Iris pigment epithelial cell (primary cell): ENCODE measurements at regions not wholly inside any gene's neighbourhood (a gene's known extent, or its start where the extent isn't known, plus 50 kb on each side); places are given as distances from the start of the nearest gene placed in this dataset.

Experiments
- DNase-seq: peaks from one replicate; pipeline ENCODE4 v3.0.0-alpha.2; 2011; ENCODE audit warnings: low read depth

DNA sequence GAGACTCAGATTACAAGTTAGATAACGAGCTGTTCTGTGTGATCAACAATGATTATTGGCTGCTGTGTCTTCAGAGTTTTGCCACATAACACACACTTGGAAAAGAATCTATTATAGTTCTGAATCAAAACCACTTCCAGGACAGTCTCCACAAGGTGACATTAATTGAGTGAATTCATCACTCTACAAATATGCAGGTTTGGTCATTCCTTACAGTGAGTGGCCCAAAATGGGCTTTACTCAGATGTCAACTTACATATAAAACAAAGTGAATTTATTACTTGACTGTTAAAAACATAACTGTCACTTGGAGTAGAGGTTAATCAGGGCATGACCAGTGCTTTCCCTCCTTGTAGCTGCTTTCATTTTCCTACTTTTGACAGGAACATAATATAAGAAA, 984.3 kb downstream of the REEP3 start:
- no peak for DNase-seq

DNA sequence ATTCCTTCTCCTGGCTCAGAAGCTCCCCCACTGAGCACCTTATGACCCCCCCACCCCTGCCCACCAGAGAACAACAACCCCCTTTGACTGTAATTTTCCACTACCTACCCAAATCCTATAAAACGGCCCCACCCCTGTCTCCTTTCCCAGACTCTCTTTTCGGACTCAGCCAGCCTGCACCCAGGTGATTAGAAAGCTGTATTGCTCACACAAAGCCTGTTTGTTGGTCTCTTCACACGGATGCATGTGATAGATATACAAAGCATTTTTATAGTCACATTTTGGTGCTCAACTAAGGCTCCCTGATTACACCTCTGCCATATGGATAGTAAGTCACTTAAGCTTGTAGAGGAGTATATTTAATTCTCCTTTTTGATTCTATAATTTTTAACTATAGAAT, 985.8 kb downstream of the REEP3 start:
- DNase-seq: no peak

DNA sequence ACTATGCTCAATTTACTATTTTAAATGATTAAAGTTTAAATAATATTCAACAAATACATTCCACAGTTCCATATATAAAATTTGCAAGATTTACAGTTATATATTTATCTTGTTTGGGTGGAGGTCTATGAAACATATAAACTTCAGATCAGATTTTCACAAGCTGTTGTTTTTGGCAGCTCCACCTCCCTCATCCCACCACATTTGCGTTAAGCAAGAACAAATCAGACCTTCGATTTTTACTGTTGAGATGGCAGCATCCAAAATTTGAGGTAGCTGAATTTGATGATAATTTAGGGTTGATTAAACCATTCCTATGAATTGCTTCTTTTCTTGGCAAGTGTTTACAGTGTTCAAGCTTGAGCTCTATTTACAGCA, 986.4 kb downstream of the REEP3 start:
- no peak for DNase-seq

DNA sequence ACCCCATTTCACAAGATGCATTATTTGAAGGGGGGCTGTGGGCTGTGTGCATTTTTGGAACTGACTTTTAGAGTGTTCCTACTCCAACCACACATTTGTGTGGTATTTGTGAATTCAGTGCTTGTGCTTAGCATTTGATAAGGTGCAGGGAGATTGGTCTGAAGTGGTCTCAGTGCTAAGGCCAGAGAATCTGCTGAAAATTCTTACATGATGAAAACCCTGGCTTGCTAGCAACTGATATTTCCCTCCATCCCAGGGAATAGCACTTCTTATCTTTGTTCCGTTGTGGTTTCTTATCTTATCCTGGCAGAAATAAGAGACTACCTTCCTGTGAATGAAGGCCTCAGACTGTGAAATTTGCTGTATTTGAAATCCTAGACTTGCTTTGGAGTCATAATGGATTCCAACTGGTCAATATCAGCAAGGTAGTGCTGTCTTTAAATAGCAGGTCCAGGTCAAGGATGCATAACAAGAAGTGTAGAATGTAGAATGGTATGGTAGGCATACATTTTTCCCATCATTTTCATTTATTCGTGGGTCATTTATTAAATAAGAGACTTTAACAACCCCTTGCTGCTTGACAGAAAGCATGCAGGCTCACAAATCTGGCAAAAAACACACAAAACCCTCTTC, 986.9 kb downstream of the REEP3 start:
- peak; percentile 1 for DNase-seq

DNA sequence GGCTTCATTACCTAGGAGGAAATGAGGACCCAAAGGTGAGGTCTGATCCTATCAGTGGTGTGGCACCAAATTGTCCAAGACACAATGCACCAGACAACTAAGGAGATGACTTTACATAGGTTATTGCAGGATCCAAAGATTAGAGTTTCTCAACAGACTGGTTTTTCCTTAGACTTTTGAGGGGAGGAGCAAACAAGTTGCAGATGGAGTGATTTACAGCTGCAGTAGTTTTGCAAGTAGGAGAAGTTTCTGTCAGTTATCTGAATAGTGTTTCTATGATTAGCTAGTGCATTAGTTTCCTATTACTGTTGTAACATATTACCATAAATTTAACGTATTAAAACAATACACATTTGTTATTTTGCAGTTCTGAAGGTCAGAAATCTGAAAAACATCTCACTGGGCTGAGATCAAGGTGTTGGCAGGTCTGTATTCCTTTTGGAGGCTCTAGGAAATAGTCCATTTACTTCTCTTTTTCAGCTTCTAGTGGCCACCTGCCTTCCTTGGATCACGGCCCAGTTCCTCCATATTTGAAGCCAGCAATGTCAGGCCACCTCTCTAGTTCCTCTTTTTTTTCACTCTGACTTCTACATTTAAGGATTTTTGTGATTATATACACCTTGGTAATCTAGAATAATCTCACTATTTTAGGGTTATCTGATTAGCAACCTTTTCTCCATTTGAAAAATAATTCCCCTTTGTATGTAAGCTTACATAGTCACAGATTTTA, 994.9 kb downstream of the REEP3 start:
- DNase-seq: no peak

DNA sequence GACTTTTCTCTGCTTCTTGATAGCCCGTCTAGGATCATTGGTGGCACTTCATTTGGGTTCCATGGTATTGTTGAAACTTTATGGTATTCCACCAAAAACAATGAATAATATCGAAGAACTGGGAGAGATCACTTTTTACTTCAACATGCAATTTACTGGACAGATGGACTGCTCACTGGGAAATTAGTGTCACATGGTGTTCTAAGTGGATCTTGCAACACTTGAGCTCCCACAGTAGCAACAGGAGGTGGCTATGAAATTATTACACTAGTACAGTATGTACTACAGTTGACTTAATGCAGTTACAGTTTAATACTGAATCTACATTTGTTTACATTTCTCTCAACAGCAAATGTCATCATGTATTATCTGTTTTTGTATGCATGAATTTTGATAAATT, 997.3 kb downstream of the REEP3 start:
- DNase-seq: no peak

DNA sequence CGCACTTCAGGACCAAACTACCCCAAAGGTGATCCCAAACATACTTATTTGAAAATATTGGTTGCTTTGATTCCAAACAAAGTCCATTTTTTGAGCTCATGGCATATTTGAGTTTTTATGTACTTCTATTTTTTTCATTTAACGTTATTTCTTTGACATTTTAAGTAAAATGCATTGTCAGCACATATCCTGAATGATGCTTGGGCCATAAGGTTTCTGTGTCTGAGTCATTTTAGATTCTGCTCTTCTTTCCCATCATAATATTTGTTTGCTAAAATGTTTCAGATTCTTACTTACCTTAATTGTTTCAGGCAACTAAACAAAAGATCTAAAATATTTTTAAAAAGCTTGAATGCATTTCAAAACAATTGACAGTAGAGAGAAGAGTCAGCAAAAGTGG, 998.2 kb downstream of the REEP3 start:
- no peak for DNase-seq

DNA sequence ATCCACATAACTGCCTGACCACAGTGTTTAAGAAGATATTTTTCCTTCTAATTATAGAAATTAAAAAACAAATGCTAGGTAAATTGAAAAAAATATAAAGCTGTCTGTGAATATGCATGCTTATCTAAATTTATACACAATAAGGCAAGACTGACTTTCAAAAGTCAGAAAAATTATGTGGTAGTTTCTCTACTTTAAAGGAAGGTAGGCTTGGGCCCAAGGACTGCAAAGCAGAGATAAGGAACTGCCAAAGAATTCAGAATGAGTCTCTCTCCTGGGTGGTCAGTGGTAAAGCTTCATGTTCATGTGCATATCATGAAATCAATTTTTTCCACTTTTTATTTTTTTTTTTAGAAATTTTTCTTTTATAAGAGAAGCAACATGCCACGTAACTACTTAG, 998.6 kb downstream of the REEP3 start:
- DNase-seq: no peak

DNA sequence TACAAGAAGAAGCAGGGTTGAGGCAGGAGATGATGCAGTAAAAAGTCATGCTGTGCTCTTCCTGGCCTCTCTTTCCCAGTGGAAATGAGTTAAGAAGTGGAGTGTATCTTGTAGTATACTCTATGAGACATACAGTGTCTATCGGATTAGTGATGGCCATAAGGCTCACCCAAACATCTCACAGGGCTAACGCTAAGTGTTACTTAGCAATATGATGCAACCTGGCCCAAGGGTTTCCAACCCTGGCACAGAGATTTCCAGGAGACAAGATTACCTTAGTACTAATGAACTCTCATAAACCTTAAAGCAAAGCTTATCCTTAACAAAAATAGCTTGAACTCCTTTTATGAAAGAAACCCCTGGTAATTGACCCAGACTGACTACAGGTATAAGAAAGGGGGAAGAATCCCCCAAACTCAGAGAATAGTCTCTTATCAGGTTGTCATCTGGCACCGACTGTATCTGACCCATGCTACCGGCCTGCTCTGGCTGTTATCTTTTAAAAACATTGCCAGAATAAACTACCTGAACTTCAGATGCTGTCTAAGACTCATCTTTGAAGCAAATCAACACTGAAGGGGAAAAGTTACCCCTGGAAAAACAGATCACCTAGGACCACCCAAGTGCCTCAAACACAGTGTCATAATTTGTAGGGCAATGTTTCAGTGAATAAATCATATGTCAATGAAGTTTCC, 1002.0 kb downstream of the REEP3 start:
- no peak for DNase-seq

DNA sequence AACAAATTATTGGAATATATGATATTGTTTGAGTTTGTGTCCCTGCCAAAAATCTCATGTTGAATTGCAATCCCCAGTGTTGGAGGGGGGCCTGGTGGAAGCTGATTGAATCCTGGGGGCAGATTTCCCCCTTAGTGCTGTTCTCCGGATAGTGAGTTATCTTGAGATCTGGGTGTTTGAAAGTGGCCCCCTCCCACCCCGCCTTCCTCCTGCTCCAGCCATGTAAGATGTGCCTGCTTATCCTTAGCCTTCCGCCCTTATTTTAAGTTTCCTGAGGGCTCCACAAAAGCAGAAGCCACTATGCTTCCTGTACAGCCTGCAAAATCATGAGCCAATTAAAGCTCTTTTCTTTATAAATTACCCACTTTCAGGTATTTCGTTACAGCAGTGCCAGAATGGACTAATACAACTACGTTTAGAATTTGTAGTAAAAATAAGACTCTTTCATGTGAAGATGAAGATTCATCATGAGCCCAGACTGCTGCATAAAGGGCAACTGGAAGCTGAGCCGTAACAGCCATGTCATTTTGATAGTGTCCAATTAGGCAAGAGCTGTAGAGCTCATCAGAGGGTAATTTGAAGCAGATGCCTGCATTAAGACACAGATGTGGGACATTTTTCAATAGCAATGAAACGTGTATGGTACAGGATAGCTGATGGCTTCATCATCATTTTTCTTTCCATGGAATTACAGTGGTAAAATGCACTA, 1007.2 kb downstream of the REEP3 start:
- no peak for DNase-seq

DNA sequence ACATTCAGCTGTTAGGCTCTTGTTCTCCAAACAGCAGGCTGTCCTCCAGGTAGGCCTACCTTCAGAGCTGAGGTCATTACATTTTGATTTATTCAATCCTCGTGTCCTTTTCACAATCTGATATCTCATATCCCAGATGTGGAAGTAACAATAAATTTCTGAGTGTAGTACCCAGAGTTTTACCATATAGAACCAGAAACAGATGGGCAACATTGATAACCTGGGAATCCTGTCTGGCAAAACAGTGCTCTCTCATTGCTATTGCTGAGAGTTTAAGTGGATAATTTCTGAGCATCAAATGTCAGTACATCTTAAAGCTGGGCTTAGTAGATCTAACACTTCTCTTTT, 1007.8 kb downstream of the REEP3 start:
- DNase-seq: no peak

DNA sequence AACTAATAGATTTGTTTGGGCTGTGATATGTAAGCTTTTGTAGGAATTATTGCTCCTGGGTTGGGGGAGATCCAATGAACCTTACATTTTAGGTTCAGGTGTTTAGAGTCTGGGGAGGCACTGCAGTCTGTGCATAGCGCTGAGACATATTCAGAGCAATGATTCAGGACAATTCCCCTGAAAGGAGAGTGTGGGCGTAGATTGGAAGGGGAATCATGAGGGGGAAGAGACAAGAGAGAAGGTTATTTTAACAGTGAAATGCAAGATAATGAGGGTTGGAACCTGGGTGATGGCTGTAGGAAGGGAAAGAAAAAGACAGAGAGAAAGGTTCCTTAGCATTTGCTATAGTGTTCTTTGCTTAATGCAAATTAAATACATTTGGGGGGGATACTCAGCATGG, 1013.4 kb downstream of the REEP3 start:
- DNase-seq: no peak

DNA sequence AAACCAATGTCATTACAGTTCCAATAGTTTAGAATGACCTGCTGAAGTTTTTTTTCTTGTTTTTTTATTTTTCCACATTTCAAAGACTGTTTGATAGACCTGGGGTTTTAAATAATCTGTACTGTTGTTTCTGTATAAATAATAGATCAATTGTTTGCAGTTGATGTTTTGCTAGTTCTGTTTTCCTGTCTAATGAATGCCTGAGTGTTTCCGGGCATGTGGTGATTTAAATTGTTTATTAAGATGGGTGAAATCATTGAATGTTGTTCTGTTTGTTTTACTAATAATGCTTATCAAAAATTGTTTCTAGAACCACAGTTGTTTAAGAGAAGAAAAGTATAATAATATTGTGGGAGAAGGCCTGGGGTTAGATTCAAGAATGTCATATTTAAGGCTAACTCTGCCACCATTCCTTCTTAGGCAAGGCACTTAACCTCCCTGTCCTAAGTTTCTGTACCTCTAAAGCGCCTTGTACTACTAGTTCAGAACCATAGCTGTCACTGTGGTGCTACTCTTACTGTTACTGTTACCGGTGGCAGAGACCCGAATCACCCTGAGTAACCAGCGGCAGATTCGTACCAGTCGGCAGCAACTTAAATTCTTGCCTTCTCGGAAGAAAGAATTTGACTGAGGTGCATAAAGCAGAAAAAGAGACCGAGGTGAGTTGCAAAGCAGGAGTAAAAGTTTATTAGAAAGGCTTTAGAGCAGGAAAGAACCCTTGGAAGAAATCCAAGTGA, 1014.1 kb downstream of the REEP3 start:
- no peak for DNase-seq

DNA sequence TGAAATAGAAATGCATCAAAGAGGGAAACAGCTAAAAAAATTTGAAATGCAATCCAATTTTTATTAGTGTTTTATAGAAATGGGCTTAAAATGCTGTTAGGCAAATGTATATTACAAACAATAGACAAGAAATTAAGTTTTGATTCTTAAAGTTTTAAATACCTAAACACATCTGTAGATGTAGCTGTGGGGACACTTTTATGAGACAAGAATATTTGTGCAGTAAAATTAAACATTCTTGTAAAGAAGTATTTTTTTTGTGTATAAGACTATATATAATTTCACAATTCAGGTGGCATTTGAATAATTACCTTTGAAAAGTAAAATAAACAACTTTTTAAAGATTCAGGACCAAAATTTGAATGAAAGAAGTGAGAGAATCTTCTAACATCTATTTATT, 1015.9 kb downstream of the REEP3 start:
- DNase-seq: no peak

DNA sequence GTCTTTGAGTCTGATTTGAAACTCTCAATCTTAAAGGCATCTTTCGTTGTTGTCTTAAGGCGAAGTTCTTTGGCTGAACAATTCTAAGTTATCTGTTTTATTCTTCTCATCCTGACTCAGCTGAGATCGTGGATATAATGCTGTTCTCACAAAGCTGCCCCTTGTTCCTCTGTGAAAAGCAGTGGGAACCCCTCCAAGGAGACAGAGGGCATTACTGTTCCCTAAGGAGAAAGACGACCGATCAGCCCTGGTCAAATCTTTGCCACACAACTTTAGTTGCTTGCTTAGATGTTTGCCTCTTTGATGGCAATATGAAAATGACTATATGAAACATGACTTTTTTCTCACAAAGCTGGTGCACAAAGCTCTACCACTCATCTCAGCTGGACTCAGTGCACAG, 1016.7 kb downstream of the REEP3 start:
- DNase-seq: no peak

DNA sequence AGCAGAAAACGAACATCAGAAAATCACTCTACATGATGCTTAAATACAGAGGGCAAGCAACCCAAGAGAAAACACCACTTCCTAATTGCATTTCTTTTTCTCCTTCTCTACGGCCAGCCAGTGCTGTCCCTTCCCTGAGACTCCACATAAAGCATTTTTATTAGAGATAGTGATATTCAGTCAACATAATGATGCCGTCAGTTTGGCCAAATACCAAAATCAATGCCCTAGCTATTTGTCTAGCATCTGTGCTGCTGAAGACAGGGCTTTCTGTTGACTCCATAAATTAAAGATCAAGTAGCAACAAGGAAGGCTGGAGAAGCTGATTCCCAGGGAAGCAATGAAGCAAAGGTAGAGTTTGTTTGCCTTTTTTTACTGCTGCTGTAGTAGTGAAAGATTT, 1024.9 kb downstream of the REEP3 start:
- DNase-seq: no peak

DNA sequence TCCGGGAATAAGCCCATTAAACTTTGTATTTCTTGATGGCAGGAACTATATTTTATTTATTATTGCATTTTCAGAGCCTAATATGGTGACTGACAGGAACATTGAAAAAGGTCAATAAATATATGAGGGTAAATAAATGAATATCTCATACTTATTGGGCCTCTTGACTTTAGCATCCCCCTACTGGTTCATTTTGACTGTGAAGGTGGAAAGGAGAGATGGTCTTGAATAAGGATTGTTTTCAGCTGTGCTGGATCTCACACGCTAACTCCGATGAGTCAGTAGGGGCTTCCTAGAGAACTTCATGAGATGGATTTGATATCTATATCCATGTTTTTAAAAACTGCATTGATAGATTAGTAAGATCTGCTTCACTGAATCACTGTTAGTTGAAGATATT, 1026.0 kb downstream of the REEP3 start:
- no peak for DNase-seq

DNA sequence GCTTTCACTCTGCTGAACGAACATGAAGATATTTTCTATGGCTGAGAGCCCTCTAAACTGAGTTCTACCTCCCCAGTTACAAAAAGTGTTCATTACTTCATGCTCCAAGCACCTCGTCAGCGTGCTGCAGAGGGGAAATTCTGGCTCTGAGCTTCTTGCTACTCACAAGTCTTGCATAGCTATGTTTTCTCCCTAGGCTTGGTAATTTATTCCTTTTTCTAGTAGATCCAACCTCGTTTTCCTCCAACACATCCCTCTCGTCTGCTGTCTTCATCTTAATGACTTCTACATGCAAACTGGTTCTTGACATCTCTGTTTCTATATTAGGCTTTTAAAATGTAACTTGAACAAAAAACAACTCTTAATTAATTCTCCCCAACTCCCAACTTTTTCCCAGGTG, 1034.5 kb downstream of the REEP3 start:
- no peak for DNase-seq

DNA sequence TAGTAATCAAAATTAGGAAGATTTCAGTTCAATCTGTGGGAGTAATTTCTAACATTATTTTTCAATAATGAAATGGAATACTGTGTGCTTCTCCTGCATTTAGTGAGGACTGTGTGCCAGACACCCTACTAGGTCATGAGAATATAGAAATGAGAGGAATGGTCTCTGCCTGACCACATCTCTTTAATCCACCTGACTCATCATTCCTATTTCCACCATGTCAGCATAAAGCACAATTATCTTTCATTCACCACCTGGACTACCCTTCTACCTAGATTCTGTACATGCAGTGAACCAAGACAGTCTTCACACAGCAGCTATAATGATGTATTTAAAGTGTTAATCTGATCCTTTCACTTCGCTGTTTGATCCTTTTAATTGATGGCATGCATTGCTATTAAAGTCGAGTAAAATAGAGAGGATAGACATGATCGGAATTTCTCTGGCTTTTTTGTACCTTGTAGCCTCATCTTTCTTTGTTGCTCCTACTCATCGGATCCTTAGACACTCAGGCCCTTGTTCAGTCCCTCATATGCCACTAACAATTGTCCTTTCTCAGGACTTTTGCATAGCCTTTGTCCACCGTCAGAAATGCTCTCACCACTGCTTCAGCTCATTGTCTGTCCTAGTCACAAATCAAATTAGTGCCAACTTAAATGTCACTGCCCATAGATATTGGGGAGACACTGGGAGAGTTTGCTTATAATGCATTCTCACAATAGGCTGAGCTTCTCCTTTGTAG, 1037.1 kb downstream of the REEP3 start:
- no peak for DNase-seq

DNA sequence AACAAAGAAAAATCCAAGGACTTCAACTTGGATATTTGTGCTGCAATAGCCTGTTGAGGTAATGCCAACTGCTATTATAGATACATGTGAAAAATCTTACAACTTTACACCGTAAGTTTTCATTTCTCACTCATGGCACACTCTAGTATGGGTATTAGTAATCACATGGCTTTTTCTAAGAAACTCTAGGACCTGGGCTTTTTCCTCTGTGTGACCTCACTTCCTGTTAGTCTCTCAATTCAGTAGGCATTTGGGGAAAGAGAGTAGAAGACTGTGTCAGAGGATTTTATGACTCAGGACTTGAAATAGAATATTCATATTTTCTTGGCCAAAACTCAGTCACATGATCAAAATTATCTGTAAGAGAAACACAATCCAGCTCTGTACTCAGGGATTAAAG, 1049.9 kb downstream of the REEP3 start:
- DNase-seq: no peak

DNA sequence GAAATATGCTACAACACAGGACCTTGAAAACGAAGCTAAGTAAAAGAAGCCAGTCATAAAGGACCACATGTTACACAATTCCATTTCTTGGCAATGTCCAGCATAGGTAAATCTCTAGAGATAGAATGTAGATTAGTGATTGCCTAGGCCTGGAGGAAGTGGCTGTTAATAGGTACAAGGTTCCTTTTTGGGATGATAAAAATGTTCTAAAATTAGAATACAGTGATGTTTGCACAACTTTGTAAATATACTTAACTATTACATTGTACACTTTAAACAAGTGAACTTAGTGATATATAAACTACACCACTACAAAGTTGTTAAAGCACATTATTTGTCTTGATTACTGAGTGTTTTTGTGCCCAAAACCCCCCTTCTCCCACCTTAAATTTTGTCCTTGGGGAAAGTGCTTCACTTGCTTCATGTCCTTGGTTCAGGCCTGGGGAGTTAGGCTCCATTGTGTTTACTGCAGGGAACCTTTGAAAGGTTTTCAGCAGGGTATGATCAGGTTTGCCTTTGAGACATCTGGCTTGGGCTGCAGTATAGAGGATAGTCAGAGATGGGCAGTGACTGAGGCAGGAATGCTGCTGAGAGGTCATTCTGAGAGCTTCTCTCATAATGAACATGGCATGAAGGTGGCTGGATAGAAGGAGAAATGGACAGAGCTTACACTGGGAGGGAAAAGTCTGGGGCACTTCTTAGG, 1052.6 kb downstream of the REEP3 start:
- no peak for DNase-seq
